ENCODE measurements at regions not wholly inside any gene's neighbourhood (a gene's known extent, or its start where the extent isn't known, plus 50 kb on each side); places are given as distances from the start of the nearest gene placed in this dataset.
"Not testable (repeated sequence)": the region's sequence is repeated elsewhere in the genome, so short reads cannot be mapped to it uniquely, and the experiment has no call there.

DNA sequence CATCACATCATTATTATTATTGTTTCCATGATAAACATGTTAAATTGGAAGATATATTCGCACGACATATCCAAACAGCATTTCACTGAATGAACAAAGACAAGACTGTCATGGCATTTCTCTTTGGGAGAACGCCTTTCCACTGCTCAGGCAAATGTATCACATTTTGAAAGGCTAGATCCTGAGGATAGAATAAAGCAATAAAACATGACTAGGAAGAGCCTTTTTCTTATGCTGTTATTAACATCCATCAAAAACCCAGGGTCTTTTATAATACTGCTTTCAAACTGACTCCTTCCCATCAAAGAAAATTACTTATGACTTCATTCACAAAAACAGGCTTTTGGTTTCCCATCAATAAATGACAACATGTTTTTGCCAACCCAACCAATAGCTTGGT lies 630.9 kb downstream of the TMTC2 start:
- DNase-seq, result no peak

DNA sequence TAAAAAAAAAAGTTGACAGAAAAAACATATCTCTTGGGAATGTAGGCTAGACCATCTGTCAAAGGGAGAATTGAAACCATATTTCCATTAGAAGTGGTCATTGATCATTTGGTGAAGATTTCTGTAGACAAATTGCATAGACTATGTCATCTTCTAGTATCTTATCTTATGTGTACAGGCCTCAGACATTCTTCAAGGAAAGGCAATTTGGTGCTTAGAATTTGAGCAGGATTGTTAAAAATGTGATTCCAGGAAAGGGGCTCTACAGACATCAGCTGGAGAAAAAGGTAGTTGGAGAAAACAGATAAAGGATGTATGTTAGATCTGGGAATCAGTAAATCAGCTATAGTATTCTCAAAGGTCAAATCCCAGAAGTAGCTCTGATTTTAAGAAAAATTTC lies 627.1 kb downstream of the TMTC2 start:
- no peak for DNase-seq

DNA sequence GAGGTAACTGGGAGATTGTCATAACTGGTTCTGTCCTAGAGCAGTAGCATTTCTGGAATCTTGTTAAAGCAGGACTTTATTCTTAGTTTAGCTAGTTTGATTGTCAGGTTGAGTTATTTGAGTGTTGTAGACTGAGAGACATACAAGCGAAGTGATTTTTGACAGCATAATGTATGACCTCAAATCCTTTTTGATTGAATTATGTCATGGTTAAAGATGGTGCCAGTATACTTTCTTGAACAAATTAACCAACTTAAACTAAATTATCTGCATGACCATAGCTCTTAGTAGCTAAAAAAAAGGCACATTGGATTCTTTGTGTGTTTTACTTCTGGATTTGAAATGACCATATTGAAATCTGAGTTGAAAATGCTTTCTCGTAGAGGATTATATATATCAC lies 626.6 kb downstream of the TMTC2 start:
- DNase-seq, result no peak

DNA sequence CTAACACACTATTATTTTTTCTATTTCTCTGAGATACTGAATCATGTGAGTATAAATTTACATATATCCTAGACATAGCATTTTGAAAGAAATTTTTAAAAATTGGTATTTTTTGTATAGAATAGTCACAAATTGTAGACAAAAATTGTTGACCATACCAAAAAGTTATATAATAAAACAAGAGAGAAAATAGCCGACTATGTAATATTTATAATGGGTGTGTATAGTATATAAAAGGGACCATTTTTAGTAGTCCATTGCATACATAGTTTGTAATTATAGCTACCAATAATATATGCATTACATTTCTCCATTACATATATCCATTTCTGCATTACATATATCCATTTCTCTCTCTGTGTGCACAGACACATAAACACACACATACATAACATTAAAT lies 590.2 kb downstream of the TMTC2 start:
- DNase-seq, result no peak

DNA sequence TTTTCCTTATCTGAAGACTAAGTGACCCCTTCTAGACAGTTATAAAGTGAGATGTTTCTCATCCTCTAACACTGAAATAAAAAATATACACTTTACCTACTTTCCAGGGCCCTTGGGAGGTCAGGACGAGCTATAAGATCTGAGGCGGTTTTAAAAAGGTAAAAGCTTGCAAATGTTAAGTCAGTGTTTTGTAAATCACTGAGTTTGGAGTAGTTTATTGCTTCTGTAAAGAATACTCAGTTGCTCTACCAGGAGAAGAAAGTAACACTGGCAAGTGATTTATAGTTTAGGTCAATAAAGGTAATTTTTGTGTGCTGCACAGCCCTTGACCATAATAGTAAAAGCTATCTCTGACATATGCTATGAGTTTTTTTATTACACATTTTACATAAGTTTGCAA lies 584.5 kb downstream of the TMTC2 start:
- no peak for DNase-seq

DNA sequence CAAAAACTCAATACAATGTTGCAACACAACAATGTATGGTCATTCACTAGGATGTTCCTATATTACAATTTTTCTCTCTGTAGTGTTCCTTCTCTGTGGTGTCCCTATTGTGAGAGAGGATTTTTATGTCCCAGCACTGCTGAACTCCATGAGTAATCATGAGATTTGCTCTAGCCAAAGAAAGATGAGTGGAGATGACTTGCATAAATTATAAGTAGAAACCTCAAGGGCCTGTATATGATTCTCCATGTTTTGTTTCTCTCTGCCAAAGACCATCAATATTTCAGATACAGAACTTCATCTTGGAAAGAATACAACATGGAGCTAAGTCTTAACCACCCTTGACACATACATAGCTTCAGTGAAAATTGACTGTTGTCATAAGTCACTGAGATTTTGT lies 579.1 kb downstream of the TMTC2 start:
- no peak for DNase-seq

DNA sequence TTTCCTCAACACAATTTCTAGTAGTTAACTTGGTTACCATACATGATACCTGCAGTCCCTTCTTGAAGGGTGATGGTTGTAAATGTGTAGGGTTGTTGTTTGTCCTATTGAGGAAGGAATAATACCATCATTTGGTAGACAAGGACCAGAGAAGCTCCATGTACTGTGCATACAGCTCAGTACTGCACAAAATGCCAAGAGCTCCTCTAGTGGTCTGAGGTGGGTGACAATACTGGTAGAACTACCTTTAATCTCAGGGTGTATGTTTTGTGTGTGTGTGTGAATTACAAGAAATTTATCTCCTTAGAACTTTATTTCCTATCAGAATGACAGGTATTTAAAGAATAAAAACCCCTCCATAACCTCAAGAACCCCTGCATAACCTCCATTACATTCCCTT lies 575.3 kb downstream of the TMTC2 start:
- DNase-seq, result no peak

DNA sequence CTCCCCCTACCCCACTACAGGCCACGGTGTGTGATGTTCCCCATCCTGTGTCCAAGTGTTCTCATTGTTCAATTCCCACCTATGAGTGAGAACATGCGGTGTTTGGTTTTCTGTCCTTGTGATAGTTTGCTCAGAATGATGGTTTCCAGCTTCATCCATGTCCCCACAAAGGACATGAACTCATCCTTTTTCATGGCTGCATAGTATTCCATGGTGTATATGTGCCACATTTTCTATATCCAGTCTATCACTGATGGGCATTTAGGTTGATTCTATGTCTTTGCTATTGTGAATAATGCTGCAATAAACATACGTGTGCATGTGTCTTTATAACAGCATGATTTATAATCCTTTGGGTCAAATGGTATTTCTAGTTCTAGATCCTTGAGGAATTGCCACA lies 573.4 kb downstream of the TMTC2 start:
- DNase-seq, result not testable (repeated sequence)

DNA sequence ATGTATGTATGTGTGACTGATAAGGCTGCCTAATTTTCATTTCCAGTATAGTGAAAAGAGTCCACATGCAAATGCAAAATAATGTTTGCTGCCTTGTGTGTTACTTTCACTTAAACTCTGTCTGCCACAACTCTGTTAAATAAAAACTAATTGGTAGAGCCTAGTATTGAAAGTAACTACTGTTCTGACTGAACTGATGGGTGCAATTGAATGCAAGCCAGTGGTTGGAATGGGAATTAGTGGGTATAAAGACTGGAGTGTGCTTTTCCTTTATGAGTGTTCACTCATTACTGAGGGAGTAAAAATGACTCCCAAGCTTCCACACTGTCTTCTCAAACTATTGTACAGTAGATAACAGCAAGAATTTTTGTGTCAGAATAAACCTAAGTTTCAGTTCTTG lies 571.0 kb downstream of the TMTC2 start:
- DNase-seq, result no peak

DNA sequence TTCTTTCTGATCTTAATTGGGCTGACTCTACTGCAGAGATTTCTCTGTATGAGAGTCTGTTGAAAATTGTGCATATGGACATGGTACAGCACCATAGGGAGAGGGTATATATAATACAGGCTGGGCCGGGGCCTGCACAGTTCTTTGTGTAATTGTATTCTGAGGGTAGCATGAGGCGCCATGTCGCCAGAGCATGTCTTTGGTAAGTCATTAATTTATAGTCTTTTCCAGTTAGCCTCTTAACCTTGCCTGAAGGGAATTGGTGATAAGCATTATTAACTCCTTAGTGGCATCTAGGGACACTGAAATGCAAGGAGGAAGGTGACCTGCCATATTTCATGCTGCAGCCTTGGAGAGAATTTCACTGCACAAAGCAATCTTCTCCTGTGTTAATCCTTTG lies 569.9 kb downstream of the TMTC2 start:
- DNase-seq, result no peak

DNA sequence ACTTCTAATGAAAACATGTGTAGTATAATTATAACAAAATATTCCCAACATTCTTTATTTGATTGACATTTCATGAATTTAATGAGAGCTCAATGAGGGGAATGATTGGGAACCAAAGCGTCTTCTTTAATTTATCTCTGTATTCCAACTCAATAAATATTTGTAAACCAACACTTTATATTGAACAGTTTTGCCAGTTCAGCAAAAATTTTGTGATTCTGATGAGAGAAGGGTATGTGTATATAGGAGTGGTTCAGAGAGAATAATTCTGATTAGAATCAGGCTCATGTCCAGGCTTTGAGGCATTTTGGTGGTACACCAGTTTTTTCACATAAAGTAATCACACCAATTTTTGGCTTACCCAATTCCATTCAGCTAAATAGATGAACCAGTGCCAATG lies 564.2 kb downstream of the TMTC2 start:
- no peak for DNase-seq

DNA sequence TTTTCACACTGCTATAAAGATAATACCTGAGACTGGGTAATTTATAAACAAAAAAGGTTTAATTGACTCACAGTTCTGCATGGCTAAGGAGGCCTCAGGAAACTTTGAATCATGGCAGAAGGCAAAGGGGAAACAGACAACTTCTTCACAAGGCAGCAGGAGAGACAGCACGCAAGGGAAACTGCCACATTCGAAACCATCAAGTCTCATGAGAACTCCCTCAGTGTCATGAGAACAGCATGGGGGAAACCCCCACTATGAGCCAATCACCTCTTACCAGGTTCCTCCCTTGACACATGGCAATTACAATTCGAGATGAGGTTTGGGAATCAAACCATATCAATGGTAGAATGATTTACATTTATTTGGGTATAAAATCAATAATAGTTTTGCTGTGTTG lies 558.5 kb downstream of the TMTC2 start:
- no peak for DNase-seq

DNA sequence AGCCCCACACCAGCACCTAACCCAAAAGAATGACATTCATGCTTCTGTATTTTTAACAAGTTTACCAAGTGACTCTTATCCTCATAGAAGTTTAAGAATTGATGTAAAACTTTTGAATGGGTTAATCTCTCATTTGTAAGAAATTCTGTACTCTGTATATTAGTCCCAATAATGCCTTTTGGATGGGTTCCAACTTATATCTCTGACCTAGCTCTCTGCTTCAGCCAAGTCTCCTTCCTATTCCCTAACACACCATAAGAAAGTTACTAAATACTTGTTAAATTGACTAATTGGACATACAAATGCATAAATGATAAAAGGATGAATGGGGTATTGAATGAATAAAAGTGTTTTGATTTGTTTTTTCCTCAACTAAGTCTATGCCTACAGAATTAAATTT lies 557.3 kb downstream of the TMTC2 start:
- DNase-seq, result no peak

DNA sequence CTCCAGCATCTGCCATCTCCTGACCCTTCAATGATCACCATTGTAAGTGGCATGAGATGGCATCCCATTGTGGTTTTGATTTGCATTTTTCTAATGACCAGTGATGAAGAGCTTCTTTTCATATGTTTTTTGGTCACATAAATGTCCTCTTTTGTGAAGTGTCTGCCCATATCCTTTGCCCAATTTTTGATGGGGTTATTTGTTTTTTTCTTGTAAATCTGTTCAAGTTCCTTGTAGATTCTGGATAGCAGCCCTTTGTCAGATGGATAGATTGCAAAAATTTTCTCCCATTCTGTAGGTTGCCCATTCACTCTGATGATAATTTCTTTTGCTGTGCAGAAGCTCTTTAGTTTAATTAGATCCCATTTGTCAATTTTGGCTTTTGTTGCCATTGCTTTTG lies 547.3 kb downstream of the TMTC2 start:
- not testable (repeated sequence) for DNase-seq

DNA sequence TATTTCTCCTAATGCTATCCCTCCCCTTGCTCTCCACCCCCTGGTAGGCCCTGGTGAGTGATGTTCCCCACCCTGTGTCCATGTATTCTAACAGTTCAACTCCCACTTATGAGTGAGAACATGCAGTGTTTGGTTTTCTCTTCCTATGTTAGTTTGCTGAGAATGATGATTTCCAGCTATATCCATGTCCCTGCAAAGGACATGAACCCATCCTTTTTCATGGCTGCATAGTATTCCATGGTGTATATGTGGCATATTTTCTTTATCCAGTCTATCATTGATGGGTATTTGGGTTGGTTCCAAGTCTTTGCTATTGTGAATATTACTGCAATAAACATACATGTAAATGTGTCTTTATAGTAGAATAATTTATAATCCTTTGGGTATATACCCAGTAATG lies 540.3 kb downstream of the TMTC2 start:
- not testable (repeated sequence) for DNase-seq

DNA sequence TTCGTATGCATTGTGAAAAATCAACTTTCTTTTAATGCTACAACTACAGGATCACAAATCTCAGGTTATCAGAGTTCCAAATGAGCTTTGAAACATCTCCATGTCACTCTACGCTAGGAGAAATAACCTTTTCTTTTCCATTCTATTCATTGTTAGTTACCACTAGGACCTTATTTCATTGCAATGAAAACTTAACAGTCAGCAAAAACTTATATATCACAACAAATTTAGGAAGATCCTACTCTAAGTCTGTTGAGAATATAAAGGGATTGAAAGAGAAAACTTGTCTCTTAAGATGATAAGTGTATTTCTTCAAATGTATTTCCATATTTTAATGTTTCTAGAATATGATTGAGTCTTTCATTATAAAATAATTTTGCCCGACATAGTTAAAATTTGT lies 539.1 kb downstream of the TMTC2 start:
- DNase-seq, result no peak

DNA sequence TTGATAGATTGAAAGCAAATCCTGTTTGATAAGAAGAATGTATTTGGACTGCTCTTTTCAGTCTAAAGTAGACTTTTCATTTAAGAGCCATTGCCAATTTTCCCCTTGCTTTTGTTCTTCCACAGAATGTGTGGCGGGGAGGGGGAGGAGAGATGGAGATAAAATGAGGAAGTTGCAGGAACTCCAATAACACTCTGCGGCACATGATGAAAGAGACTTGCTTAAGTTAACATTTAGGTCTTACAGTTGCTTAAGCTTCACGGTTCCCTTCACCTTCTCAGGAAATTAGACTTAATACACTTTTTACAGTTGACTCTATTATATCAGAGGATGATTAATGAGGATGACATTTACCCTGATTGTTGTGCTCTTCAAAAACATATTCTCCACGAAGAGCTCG lies 537.3 kb downstream of the TMTC2 start:
- peak; percentile 57 for DNase-seq

DNA sequence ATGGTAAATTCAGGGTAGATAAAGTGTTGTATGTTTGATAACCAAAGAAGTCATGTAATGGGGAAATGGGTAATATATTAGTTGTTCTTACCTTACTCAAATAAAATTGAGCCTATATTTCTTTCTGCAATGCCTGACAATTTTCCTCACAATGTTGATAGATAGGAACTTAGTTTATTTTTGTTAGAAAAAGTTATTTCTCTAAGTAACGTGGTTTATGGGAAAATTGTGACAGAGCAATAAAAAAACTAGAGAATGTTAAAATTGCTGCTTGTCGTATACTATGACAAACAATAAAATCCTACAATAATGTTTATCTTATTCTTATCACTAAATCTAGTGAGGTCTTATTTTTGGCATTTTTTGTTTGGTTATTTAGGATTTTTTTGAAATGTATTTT lies 534.1 kb downstream of the TMTC2 start:
- DNase-seq, result no peak

DNA sequence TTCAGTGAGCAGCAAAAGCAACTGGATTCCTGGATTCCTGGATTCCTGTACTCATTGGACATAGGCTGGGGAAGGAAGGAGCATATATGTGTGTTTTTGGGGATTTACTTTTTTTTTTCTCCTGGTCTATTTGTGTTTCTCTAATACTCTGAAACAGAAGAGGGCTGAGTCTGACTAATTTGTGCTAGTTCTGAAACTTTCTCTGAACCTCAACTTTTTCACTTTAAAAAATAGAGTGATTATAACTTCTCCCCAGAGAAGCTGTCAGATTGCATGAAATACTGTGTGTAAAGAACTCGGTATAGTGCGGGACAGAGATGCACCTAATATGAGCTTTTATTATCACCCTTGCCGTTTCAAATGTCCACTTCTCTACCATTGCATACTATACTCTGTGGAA lies 529.5 kb downstream of the TMTC2 start:
- DNase-seq, result no peak

DNA sequence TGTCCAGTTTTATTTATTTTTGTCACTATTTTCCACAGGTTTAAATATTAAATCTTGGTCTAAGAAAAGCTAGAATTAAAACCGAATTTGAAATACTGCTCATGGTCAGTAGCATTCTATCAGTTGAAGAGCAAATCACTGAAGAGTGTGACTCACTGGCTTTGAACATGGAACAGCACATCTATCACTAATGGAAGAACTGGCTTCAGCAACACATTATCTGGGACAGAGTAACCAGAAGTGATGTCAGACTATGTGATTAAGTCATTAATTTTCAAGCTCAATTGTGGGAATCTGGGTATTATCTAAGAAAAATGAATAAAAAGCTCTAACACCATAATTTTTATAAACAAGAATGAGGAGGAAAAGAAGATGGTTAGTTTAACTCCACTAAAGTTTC lies 527.5 kb downstream of the TMTC2 start:
- DNase-seq, result no peak

DNA sequence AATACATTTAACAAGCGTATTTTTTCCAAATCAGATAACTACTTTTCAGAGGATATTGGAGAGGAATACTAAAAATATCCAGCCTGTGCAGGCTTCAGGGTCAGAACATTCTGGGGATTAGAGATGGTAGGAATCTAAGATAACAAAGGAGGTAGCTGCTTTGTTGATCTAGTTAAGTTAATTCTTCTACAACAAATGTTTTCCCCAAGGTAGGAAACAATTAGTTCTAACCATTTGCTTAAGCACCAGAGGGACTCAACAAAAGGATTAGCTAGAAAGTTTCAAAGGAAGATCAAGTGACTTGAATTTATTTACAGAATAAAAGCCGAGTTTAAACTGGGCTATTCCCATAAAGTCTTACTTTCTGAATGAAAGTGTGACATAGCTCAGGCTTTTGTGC lies 524.2 kb downstream of the TMTC2 start:
- no peak for DNase-seq

DNA sequence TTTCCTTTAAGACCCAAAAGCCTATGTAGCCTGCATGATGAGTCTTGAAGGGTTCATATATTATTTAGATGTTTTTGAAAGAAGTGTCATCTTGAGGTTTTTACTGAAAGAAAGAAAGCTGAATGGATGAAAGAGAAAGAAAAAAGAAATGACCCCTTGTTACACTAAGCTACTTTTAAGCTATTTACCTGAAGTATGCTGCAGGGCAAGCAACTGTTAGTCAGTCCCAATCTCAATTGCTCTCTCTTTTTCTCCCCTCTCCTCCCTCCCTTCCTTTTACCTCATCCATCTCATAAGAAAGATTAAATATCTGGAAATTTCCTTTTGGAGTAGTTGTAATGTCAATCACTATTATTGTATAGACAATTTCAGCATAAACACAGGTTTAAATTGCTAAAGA lies 512.4 kb downstream of the TMTC2 start:
- no peak for DNase-seq

DNA sequence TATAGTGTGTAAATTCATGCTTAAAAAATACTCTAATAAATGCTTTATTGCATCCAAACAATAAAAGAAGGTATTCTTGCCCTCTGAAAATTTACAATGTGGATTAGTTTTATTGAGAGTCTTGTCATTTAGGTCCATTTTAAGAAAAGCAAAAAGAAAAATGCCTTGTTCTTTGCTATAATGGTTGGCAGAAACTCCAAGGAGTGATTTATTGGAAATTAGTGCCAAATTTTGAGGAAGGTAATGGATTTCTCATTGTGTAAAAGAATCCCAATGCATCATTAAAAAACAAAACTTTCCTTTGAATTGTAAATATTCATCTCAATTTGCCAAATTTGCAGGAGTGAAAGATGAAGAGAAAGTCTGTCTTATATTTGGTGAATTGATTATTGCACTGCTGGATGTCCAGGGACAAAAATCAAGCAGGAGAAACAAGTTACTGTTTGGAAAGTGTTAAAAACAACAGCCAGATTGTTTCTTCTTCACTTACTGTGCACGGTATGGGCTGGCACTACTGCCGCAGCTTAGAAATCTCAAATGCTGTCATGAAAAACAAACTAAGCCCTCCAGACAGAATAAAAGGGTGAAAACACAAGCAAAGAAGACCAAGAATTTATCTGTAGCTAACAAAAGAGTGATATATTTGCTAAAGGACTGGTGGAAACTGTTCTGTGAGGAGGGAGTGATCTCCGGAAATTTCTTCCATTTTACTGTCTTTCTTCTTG lies 511.7 kb downstream of the TMTC2 start:
- DNase-seq, result no peak

DNA sequence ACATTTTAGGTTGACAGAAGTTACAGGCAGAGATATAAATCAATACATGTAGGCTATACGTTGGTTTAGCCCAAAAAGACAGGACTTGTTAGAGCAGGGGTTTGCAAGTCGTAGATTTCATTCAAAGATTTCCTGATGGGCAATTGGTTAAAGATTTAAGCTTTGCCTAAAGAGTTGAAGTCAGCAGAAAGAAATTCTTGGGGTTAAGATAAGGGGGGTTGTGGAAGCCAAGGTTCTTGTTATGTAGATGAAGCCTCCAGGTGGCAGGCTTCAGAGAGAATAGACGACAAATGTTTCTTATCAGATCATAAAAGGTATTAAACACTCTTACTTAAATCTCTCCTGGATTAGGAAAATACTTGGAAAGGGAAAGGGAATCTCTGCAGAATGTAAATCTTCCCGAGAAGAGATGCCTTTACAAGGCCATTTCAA lies 510.8 kb downstream of the TMTC2 start:
- no peak for DNase-seq

DNA sequence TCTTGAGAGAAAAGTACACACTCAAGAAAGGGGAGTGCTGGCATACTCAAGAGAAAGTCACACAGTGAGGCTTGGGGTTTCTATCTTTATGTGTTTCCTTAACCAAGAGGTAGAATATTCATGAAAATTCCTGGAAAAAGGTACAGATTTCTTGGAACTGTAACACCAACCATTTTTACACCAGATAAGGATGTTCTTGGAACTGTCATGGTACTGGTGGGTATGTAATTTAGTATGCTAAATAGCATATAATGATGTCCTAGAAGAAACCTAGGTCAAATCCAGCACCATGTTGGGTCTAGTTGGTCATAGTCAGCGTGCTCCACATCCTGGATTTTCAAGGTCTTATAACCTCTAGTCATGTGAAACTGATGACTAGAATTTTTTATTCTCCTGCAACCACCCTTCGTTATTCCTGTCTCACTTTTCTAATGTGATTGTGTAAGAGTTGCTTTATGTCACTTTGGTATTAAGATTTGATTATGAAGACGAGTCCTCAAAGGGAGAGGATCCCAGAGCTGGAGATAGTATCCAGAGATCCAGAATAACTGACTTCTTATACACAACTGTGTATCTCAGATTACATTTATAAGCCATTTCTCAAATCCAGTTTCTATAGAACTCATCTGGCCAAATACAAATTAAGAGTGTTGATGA lies 510.1 kb downstream of the TMTC2 start:
- no peak for DNase-seq
